IMR-90 (cell line): ENCODE measurements at regions not wholly inside any gene's neighbourhood (a gene's known extent, or its start where the extent isn't known, plus 50 kb on each side); places are given as distances from the start of the nearest gene placed in this dataset.

Experiments
- ATAC-seq: fragments of 200-7000 bp; cut with Tn5 transposase; 2 replicates; pipeline ENCODE4 v1.9.1; 2020; ENCODE audit warnings: low read depth, mild to moderate bottlenecking, moderate library complexity
- BruUV-seq: library from RNA; stranded (reverse); fragments of 400-500 nt; replicated peaks from 2 replicates; lab custom pipeline; 2021; lab: Mats Ljungman, UMichigan
- CTCF ChIA-PET: fragments of 300-600 bp; formaldehyde crosslinking; extraction: SDS; loops from one replicate; lab custom pipeline; 2021; ENCODE audit warnings: antibody characterized with exemption; lab: Yijun Ruan, JAX
- POLR2A ChIA-PET: fragments of 300-600 bp; sonication (Branson Sonifier 250); formaldehyde crosslinking; loops from one replicate; lab custom pipeline; 2022; ENCODE audit warnings: antibody characterized with exemption; ENCODE audit not compliant: unreplicated experiment; lab: Charles Lee
- DNase-seq: peaks from one replicate; pipeline ENCODE4 v3.0.0; 2013
- H2AFZ ChIP-seq: replicated peaks from 2 replicates; pipeline ENCODE3; 2013; ENCODE audit warnings: low read length, mild to moderate bottlenecking; ENCODE audit not compliant: poor library complexity
- H2AK5ac ChIP-seq: 2 replicates; pipeline ENCODE4 v1.6.1; 2013; ENCODE audit warnings: low read depth, low read length, inconsistent platforms
- H2AK9ac ChIP-seq: replicated peaks from 2 replicates; pipeline ENCODE3; 2013; ENCODE audit warnings: mild to moderate bottlenecking, low read depth, low read length, moderate library complexity; ENCODE audit not compliant: poor library complexity
- H2BK120ac ChIP-seq: 2 replicates; pipeline ENCODE4 v1.6.1; 2013; ENCODE audit warnings: low read depth, low read length, inconsistent platforms
- H2BK15ac ChIP-seq: 3 replicates; pipeline ENCODE4 v1.6.1; 2013; ENCODE audit warnings: low read depth, low read length, inconsistent platforms
- H2BK20ac ChIP-seq: 2 replicates; pipeline ENCODE4 v1.6.1; 2013; ENCODE audit warnings: low read depth, mild to moderate bottlenecking, inconsistent platforms, low read length, moderate library complexity
- H2BK5ac ChIP-seq: 2 replicates; pipeline ENCODE4 v1.6.1; 2013; ENCODE audit warnings: mild to moderate bottlenecking, low read depth, low read length, inconsistent platforms; ENCODE audit not compliant: poor library complexity, severe bottlenecking
- H3K14ac ChIP-seq: replicated peaks from 2 replicates; pipeline ENCODE4 v1.6.1; 2013; ENCODE audit warnings: low read depth, low read length, inconsistent platforms
- H3K18ac ChIP-seq: 2 replicates; pipeline ENCODE4 v1.6.1; 2013; ENCODE audit warnings: low read depth, low read length, control low read depth
- H3K23ac ChIP-seq: 2 replicates; pipeline ENCODE4 v1.6.1; 2013; ENCODE audit warnings: low read depth, low read length, inconsistent platforms
- H3K27ac ChIP-seq: 2 replicates; pipeline ENCODE4 v1.5.1; 2013; ENCODE audit warnings: mild to moderate bottlenecking, control low read depth, low read length; ENCODE audit not compliant: insufficient read depth
- H3K27me3 ChIP-seq: 2 replicates; pipeline ENCODE4 v1.6.1; 2013; ENCODE audit warnings: low read length; ENCODE audit not compliant: control insufficient read depth, insufficient read depth
- H3K36me3 ChIP-seq: 2 replicates; pipeline ENCODE4 v1.6.1; 2013; ENCODE audit warnings: low read length, mixed read lengths; ENCODE audit not compliant: control insufficient read depth, insufficient read depth
- H3K4ac ChIP-seq: 2 replicates; pipeline ENCODE4 v1.6.1; 2013; ENCODE audit warnings: low read depth, low read length, inconsistent platforms
- H3K4me1 ChIP-seq: 2 replicates; pipeline ENCODE4 v1.6.1; 2013; ENCODE audit warnings: low read length, mixed read lengths; ENCODE audit not compliant: control insufficient read depth, insufficient read depth
- H3K4me2 ChIP-seq: 2 replicates; pipeline ENCODE4 v1.6.1; 2013; ENCODE audit warnings: low read depth, mild to moderate bottlenecking, control low read depth, low read length, moderate library complexity
- H3K4me3 ChIP-seq: 2 replicates; pipeline ENCODE4 v1.5.1; 2013; ENCODE audit warnings: low read depth, mild to moderate bottlenecking, control low read depth, low read length, moderate library complexity; ENCODE audit not compliant: insufficient read depth
- H3K56ac ChIP-seq: 2 replicates; pipeline ENCODE4 v1.6.1; 2013; ENCODE audit warnings: low read length, inconsistent platforms; ENCODE audit not compliant: insufficient read depth; ENCODE audit errors: extremely low read depth
- H3K79me1 ChIP-seq, 2 experiments: 2 replicates each; pipeline ENCODE4 v1.6.1; 2013; ENCODE audit warnings: low read length in 2 of 2, inconsistent platforms in 1 of 2, low read depth in 1 of 2
- H3K9ac ChIP-seq: 2 replicates; pipeline ENCODE4 v1.6.1; 2013; ENCODE audit warnings: low read depth, low read length, control low read depth
- H3K9me1 ChIP-seq: 2 replicates; pipeline ENCODE4 v1.6.1; 2013; ENCODE audit warnings: low read length, inconsistent platforms; ENCODE audit not compliant: insufficient read depth
- H3K9me3 ChIP-seq: 2 replicates; pipeline ENCODE4 v1.6.1; 2013; ENCODE audit warnings: low read length; ENCODE audit not compliant: control insufficient read depth, insufficient read depth
- H4K20me1 ChIP-seq: 2 replicates; pipeline ENCODE4 v1.6.1; 2013; ENCODE audit warnings: low read length, inconsistent platforms; ENCODE audit not compliant: insufficient read depth
- H4K5ac ChIP-seq: 2 replicates; pipeline ENCODE4 v1.6.1; 2013; ENCODE audit warnings: mild to moderate bottlenecking, low read depth, low read length, control low read depth
- H4K8ac ChIP-seq, 2 experiments: 2 replicates each; pipeline ENCODE4 v1.6.1; 2013; ENCODE audit warnings: low read depth in 2 of 2, low read length in 2 of 2, control low read depth in 1 of 2, inconsistent platforms in 1 of 2
- H4K91ac ChIP-seq: 2 replicates; pipeline ENCODE4 v1.6.1; 2013; ENCODE audit warnings: low read depth, low read length, inconsistent platforms; ENCODE audit not compliant: insufficient read depth
- BHLHE40 ChIP-seq: fragments of 150-350 bp; IDR thresholded peaks from 2 replicates; pipeline ENCODE4 v1.6.1; 2016; ENCODE audit warnings: mild to moderate bottlenecking, low read depth, low read length
- CHD1 ChIP-seq: IDR thresholded peaks from 2 replicates; pipeline ENCODE4 v1.6.1; 2012; ENCODE audit warnings: low read depth, low read length, improper control_type of control experiment
- ELK1 ChIP-seq: fragments of 150-350 bp; IDR thresholded peaks from 2 replicates; pipeline ENCODE4 v1.6.1; 2016; ENCODE audit warnings: low read depth, mild to moderate bottlenecking, low read length, moderate library complexity, borderline replicate concordance
- NFE2L2 ChIP-seq: fragments of 150-350 bp; IDR thresholded peaks from 2 replicates; pipeline ENCODE4 v1.6.1; 2016; ENCODE audit warnings: low read depth, mild to moderate bottlenecking, low read length
- USF2 ChIP-seq: fragments of 150-350 bp; IDR thresholded peaks from 2 replicates; pipeline ENCODE4 v1.6.1; 2017; ENCODE audit warnings: mild to moderate bottlenecking, antibody characterized with exemption, low read length, low read depth
- WGBS, 2 experiments: methylation state at CpG; one replicate each; pipeline versions ENCODE4 v1.1.5 to v1.1.7; 2013; ENCODE audit warnings: missing lambda C conversion rate in 2 of 2; ENCODE audit not compliant: insufficient read length in 1 of 2; ENCODE audit errors: extremely low coverage in 2 of 2; 5-methylcytosine and 5-hydroxymethylcytosine counted together
- dilution Hi-C: fragments of 300-500 bp; cut with HindIII; formaldehyde crosslinking; loops from one replicate; pipeline ENCODE4 v1.14.3; 2018; ENCODE audit warnings: low sequenced_read_pairs; ENCODE audit not compliant: unreplicated experiment
- in situ Hi-C: fragments of 300-500 bp; cut with MboI; formaldehyde crosslinking; loops from 3 replicates; pipeline ENCODE4 v1.14.3; 2019; ENCODE audit warnings: low sequenced_read_pairs, inconsistent platforms, mixed read lengths
- intact Hi-C: fragments of 100-400 bp; cut with micrococcal nuclease; formaldehyde crosslinking; loops from 2 replicates; pipeline ENCODE4 v1.10.0; 2022

- no peak overlapping the region for H3K4me3 ChIP-seq
- H3K23ac ChIP-seq: no peak overlapping the region
- H3K4me2 ChIP-seq: no peak overlapping the region
- peaks cover 13% of the 10 kb centered on the region for H3K9me3 ChIP-seq
- no CpG with 5 or more reads among the region's 5 CpGs for WGBS, 2 experiments
- H3K4me1 ChIP-seq: no peaks in the 10 kb centered on the region
- in situ Hi-C loops (no loop called here), dilution Hi-C loops (no loop called here), intact Hi-C loops (no loop called here)
- no peak overlapping the region for H4K5ac ChIP-seq
- H2BK5ac ChIP-seq: no peak overlapping the region
- H2AK9ac ChIP-seq: no peak overlapping the region
- H3K56ac ChIP-seq: no peak overlapping the region
- ChIA-PET CTCF (no interaction called here), POLR2A (no interaction called here)
- H3K79me1 ChIP-seq: no peaks in the 10 kb centered on the region
- no peak for ATAC-seq
- H4K20me1 ChIP-seq: no peaks in the 10 kb centered on the region
- no peak for DNase-seq
- H2BK120ac ChIP-seq: no peak overlapping the region
- H3K4ac ChIP-seq: no peak overlapping the region
- H4K8ac ChIP-seq: no peak overlapping the region
- no peaks in the 10 kb centered on the region for H3K36me3 ChIP-seq
- no peak overlapping the region for H2BK15ac ChIP-seq
- no peak overlapping the region for H3K14ac ChIP-seq
- no peak overlapping the region for H4K91ac ChIP-seq
- no peak overlapping the region for H3K9ac ChIP-seq
- no peak overlapping the region for H3K18ac ChIP-seq
- no peak overlapping the region for H2AFZ ChIP-seq
- no peaks in the 10 kb centered on the region for H3K9me1 ChIP-seq
- H2AK5ac ChIP-seq: no peak overlapping the region
- H3K27ac ChIP-seq: no peak overlapping the region
- H2BK20ac ChIP-seq: no peak overlapping the region
- no peak for TF ChIP-seq USF2
- no peak for TF ChIP-seq CHD1
- TF ChIP-seq NFE2L2: no peak
- TF ChIP-seq BHLHE40: no peak
- no peak for TF ChIP-seq ELK1
- BruUV-seq: no TSS peak
- no peaks in the 10 kb centered on the region for H3K27me3 ChIP-seq
Observed at GRCh38 chr5:3899093-3899492, 303.5 kb downstream of the IRX1 start.
